HL-60 (cell line): ENCODE measurements at regions not wholly inside any gene's neighbourhood (a gene's known extent, or its start where the extent isn't known, plus 50 kb on each side); places are given as distances from the start of the nearest gene placed in this dataset.

Experiments used
- CTCF ChIP-seq: IDR thresholded peaks from one replicate; pipeline ENCODE4 v1.5.1; 2011; ENCODE audit warnings: low read length, control low read depth, inconsistent platforms; ENCODE audit not compliant: insufficient read depth
- GABPA ChIP-seq: IDR thresholded peaks from 2 replicates; pipeline ENCODE4 v1.6.1; 2012; ENCODE audit warnings: low read depth
- POLR2AphosphoS5 ChIP-seq: IDR thresholded peaks from 2 replicates; pipeline ENCODE4 v1.6.1; 2012; ENCODE audit warnings: low read depth
- REST ChIP-seq: IDR thresholded peaks from 2 replicates; pipeline ENCODE4 v1.6.1; 2012; ENCODE audit warnings: low read depth; ENCODE audit not compliant: insufficient replicate concordance

DNA sequence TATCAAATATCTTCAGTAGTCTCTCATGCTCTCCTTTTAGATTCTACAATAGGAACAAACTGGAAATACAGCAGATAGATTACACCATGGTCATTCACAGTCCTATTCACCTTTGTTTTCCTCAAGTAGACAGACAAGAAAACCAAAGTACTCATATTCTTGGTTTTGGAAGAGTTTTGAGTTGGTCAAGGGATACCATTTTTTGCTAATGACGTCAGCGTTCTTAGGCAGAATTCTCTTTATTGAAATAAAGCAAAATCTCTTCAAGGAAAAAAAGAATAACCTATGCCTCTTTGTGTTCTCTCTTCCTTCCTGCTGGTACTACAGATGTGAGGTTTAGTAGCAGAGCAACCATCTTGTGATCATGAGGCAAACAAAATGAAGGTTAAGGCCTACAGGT, 268.3 kb upstream of the PDZRN3 start:
- TF ChIP-seq CTCF (no peak), POLR2AphosphoS5 (no peak), GABPA (no peak), REST (no peak)
